Activated T-helper 2 cell treated with anti-CD3 and anti-CD28 coated beads, Interferon-gamma antibody, Interleukin-2, Interleukin-4, amounts not matched to agents 10 μg/mL and 5 μg/mL and 100 μg/mL, durations not matched to agents 14 hours and 24 hours and 36 hours (primary cell): ENCODE measurements at regions not wholly inside any gene's neighbourhood (a gene's known extent, or its start where the extent isn't known, plus 50 kb on each side); places are given as distances from the start of the nearest gene placed in this dataset.

ENCODE experiments used
- DNase-seq: peaks from one replicate; pipeline ENCODE4 v3.0.0; 2021; ENCODE audit warnings: low spot score
- H3K27ac Mint-ChIP-seq: one replicate; pipeline ENCODE4 v1.8.0; 2021; ENCODE audit warnings: mixed read lengths
- H3K27me3 Mint-ChIP-seq: one replicate; pipeline ENCODE4 v1.8.0; 2021; ENCODE audit warnings: low read depth, mixed read lengths
- H3K36me3 Mint-ChIP-seq: one replicate; pipeline ENCODE4 v1.8.0; 2021; ENCODE audit warnings: low read depth, mixed read lengths
- H3K4me1 Mint-ChIP-seq: one replicate; pipeline ENCODE4 v1.8.0; 2021; ENCODE audit warnings: low read depth, mixed read lengths
- H3K4me3 Mint-ChIP-seq: one replicate; pipeline ENCODE4 v1.8.0; 2021; ENCODE audit warnings: low read depth, mild to moderate bottlenecking, moderate library complexity, mixed read lengths
- H3K9me3 Mint-ChIP-seq: one replicate; pipeline ENCODE4 v1.8.0; 2021; ENCODE audit warnings: mixed read lengths
- intact Hi-C: fragments of 100-400 bp; cut with micrococcal nuclease; formaldehyde crosslinking; loops from one replicate; pipeline ENCODE4 v1.15.1; 2023

GRCh38 chr6:51398064-51398705, 579.5 kb downstream of the TFAP2B start:
- Mint-ChIP-seq H3K27ac (no peak overlapping the region), H3K27me3 (no peaks in the 10 kb centered on the region), H3K4me3 (no peak overlapping the region), H3K9me3 (no peaks in the 10 kb centered on the region), H3K4me1 (no peaks in the 10 kb centered on the region), H3K36me3 (no peaks in the 10 kb centered on the region)
- intact Hi-C loops, result no loop called here
- no peak for DNase-seq

DNA sequence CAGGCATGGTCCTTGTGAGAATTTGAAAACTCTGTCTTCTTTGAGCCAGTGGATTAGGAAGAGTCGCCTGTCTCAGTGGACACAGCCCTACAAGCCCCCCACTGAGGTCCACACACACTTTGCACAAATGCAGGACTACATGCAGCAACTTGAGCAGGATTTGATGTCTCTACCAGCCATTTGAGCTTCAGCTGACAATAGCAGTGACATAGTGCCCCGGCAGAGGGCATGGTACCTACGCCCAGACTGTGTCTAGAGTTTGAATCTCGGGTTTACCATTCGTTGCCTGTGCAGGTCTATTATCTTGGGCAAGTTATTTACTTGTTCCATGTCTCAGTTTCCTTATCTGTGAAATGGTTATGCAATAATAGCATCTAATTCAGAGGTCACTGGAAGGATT, 580.1 kb downstream of the TFAP2B start:
- DNase-seq, result no peak
- Mint-ChIP-seq H3K9me3 (no peaks in the 10 kb centered on the region), H3K27me3 (no peaks in the 10 kb centered on the region), H3K36me3 (no peaks in the 10 kb centered on the region), H3K27ac (no peak overlapping the region), H3K4me3 (no peak overlapping the region), H3K4me1 (no peaks in the 10 kb centered on the region)
- intact Hi-C loops, result no loop called here

- no peaks in the 10 kb centered on the region for H3K4me1 Mint-ChIP-seq
- intact Hi-C loops, result no loop called here
- H3K4me3 Mint-ChIP-seq, result no peak overlapping the region
- H3K36me3 Mint-ChIP-seq, result no peaks in the 10 kb centered on the region
- peaks cover 6% of the 10 kb centered on the region for H3K9me3 Mint-ChIP-seq
- no peaks in the 10 kb centered on the region for H3K27me3 Mint-ChIP-seq
- H3K27ac Mint-ChIP-seq, result no peak overlapping the region
- DNase-seq, result no peak
Measured at GRCh38 chr6:51410453-51410852, 591.8 kb downstream of the TFAP2B start.

GRCh38 chr6:51411496-51412125, 592.9 kb downstream of the TFAP2B start:
- H3K36me3 Mint-ChIP-seq, result no peaks in the 10 kb centered on the region
- H3K27ac Mint-ChIP-seq, result no peak overlapping the region
- intact Hi-C loops, result no loop called here

DNA sequence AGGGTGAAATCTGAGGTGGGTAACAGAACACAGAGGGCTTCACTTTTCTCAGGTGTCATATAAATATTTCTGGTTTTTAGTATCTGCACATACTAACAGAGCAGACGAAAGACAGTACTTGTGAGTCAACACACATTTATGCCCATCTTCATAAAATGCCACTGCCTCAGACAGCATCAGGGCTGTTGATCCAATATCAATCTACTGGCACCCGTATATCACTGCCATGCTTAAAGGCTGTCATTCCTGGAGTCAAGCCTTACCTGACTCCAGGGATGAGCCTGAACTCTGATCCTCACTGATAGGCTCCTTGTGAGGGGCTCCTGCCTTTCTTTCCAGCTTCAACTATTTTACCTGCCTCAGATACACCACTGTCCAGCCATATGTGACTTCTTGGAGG, 595.7 kb downstream of the TFAP2B start:
- H3K27me3 Mint-ChIP-seq, result no peaks in the 10 kb centered on the region
- no peak overlapping the region for H3K4me3 Mint-ChIP-seq
- no peak overlapping the region for H3K27ac Mint-ChIP-seq
- no peaks in the 10 kb centered on the region for H3K36me3 Mint-ChIP-seq
- intact Hi-C loops, result no loop called here
- DNase-seq, result no peak
- H3K4me1 Mint-ChIP-seq, result no peaks in the 10 kb centered on the region
- peaks cover 6% of the 10 kb centered on the region for H3K9me3 Mint-ChIP-seq

More at GRCh38 chr6:51411496-51412125, 592.9 kb downstream of the TFAP2B start:
- Mint-ChIP-seq H3K9me3 (peaks cover 6% of the 10 kb centered on the region), H3K4me3 (no peak overlapping the region), H3K27me3 (no peaks in the 10 kb centered on the region), H3K4me1 (no peaks in the 10 kb centered on the region)
- DNase-seq, result no peak

- intact Hi-C loops, result no loop called here
- H3K27me3 Mint-ChIP-seq, result no peaks in the 10 kb centered on the region
- H3K4me1 Mint-ChIP-seq, result no peaks in the 10 kb centered on the region
- H3K36me3 Mint-ChIP-seq, result no peaks in the 10 kb centered on the region
- H3K27ac Mint-ChIP-seq, result no peak overlapping the region
- DNase-seq, result no peak
- H3K9me3 Mint-ChIP-seq, result peaks cover 6% of the 10 kb centered on the region
- H3K4me3 Mint-ChIP-seq, result no peak overlapping the region
Measured at GRCh38 chr6:51415501-51415900, 596.8 kb downstream of the TFAP2B start.

- H3K4me3 Mint-ChIP-seq, result no peak overlapping the region
Measured at GRCh38 chr6:51429017-51429712, 610.5 kb downstream of the TFAP2B start.

DNA sequence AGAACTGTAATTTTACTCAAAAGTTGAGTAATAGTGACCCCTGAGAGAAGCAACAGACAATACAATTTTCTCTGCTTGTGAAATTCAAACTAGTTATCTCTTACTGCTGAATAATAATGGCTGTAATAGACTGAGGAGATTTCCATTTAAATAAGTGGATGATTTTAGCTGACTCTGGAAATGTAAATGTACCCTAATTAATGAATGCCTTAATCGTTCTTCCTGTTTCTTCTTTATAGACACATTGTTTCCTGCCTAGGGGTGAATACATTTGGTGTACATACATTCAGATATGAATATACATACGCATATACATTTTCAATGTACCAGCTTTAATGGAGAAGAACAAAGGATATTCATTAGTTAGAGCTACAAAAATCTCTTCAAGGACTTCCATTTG, 611.9 kb downstream of the TFAP2B start:
- no peaks in the 10 kb centered on the region for H3K4me1 Mint-ChIP-seq
- H3K9me3 Mint-ChIP-seq, result no peaks in the 10 kb centered on the region
- intact Hi-C loops, result no loop called here
- no peak for DNase-seq
- H3K27me3 Mint-ChIP-seq, result no peaks in the 10 kb centered on the region
- no peaks in the 10 kb centered on the region for H3K36me3 Mint-ChIP-seq
- H3K27ac Mint-ChIP-seq, result no peak overlapping the region
- H3K4me3 Mint-ChIP-seq, result no peak overlapping the region

More at GRCh38 chr6:51429017-51429712, 610.5 kb downstream of the TFAP2B start:
- Mint-ChIP-seq H3K4me1 (no peaks in the 10 kb centered on the region), H3K27ac (no peak overlapping the region), H3K36me3 (no peaks in the 10 kb centered on the region), H3K27me3 (no peaks in the 10 kb centered on the region), H3K9me3 (no peaks in the 10 kb centered on the region)
- no peak for DNase-seq
- intact Hi-C loops, result no loop called here

GRCh38 chr6:51432481-51432880, 613.8 kb downstream of the TFAP2B start:
- H3K27ac Mint-ChIP-seq, result no peak overlapping the region
- no peaks in the 10 kb centered on the region for H3K36me3 Mint-ChIP-seq
- H3K27me3 Mint-ChIP-seq, result no peaks in the 10 kb centered on the region
- DNase-seq, result no peak
- H3K9me3 Mint-ChIP-seq, result no peaks in the 10 kb centered on the region
- intact Hi-C loops, result no loop called here
- no peak overlapping the region for H3K4me3 Mint-ChIP-seq
- no peaks in the 10 kb centered on the region for H3K4me1 Mint-ChIP-seq

DNA sequence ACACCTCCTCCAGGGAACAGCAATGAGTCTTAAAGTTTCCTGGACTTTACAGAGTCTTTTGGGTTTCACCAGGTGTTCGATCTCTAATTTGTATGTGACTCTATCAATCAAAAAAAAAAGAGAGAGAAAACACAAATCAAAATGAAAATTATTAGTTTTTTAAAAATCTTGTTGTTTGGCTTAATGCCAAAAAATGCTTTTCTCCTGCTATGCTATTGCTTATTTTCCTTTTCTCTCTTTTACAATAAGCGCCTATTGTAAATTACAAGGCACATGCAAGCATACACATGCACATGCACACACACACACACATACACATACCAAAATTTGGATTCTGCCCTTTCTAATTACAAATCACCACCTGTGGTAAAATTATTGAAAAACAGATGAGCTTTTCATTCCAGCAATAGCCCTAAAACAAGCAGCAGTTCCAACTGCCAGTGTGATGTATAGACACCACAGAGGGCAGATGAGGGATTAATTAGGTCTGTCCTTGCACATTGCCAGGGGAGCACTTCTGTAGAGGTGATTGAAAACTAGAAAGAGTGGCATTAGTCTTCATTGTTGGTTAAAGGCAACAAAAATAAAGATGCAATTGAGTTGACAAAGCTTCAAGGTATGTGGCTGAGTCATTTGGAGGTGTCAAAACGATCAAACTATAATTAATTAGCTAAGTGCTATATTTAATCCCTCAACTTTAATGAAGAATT, 631.7 kb downstream of the TFAP2B start:
- Mint-ChIP-seq H3K27me3 (no peaks in the 10 kb centered on the region), H3K9me3 (no peaks in the 10 kb centered on the region), H3K4me1 (no peaks in the 10 kb centered on the region), H3K4me3 (no peak overlapping the region), H3K27ac (no peak overlapping the region), H3K36me3 (no peaks in the 10 kb centered on the region)
- intact Hi-C loops, result no loop called here
- DNase-seq, result no peak

DNA sequence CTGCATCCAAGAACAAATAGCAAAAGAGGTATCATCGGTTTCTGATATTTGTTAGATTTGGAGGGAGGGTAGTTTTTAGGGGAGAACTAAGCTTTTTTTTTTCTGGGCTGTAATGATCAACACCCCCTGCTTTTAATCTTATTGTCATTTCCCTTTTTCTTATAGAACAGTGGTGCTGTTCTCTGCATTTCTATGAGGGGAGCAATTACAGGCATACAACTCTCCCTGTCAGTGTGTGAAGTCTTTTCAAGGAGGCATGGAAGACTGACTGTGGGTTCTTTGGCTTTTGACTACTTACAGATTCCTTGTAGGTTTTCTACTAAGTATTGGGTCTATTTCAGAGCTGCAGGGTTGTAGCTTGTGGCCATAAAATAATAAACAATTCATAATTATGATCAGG, 632.3 kb downstream of the TFAP2B start:
- no peaks in the 10 kb centered on the region for H3K27me3 Mint-ChIP-seq
- H3K9me3 Mint-ChIP-seq, result no peaks in the 10 kb centered on the region
- no peaks in the 10 kb centered on the region for H3K36me3 Mint-ChIP-seq
- H3K4me3 Mint-ChIP-seq, result no peak overlapping the region
- no peaks in the 10 kb centered on the region for H3K4me1 Mint-ChIP-seq
- no peak for DNase-seq
- H3K27ac Mint-ChIP-seq, result no peak overlapping the region
- intact Hi-C loops, result no loop called here

- no peaks in the 10 kb centered on the region for H3K27me3 Mint-ChIP-seq
- no peaks in the 10 kb centered on the region for H3K4me1 Mint-ChIP-seq
- no peaks in the 10 kb centered on the region for H3K36me3 Mint-ChIP-seq
- H3K27ac Mint-ChIP-seq, result no peak overlapping the region
- H3K9me3 Mint-ChIP-seq, result no peaks in the 10 kb centered on the region
- H3K4me3 Mint-ChIP-seq, result no peak overlapping the region
- DNase-seq, result no peak
- intact Hi-C loops, result no loop called here
Measured at GRCh38 chr6:51456282-51456681, 631.1 kb downstream of the PKHD1 start.

DNA sequence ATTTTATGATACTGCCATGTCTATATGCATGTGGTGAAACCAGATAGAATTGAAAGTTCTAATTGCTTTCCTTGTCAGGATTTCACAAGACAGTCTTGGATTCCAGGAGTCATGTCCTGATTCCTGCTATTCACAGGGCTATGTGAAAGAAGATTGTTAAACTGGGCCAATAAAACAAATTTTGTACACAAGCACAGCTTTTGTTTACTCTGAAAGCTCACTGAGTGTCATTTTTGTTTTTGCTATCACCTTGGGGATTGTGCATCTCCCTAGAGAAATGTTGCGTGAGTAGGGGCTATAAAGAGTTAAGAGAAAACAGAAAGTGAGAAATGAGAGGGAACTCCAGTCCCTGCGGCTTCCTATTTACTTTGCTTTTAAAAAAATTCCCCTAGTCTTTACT, 627.5 kb downstream of the PKHD1 start:
- H3K4me3 Mint-ChIP-seq, result no peak overlapping the region
- H3K4me1 Mint-ChIP-seq, result no peaks in the 10 kb centered on the region
- H3K27ac Mint-ChIP-seq, result no peak overlapping the region
- no peak for DNase-seq
- intact Hi-C loops, result no loop called here
- no peaks in the 10 kb centered on the region for H3K36me3 Mint-ChIP-seq
- H3K9me3 Mint-ChIP-seq, result no peaks in the 10 kb centered on the region
- no peaks in the 10 kb centered on the region for H3K27me3 Mint-ChIP-seq
